ENCODE measurements at regions not wholly inside any gene's neighbourhood (a gene's known extent, or its start where the extent isn't known, plus 50 kb on each side); places are given as distances from the start of the nearest gene placed in this dataset.

DNA sequence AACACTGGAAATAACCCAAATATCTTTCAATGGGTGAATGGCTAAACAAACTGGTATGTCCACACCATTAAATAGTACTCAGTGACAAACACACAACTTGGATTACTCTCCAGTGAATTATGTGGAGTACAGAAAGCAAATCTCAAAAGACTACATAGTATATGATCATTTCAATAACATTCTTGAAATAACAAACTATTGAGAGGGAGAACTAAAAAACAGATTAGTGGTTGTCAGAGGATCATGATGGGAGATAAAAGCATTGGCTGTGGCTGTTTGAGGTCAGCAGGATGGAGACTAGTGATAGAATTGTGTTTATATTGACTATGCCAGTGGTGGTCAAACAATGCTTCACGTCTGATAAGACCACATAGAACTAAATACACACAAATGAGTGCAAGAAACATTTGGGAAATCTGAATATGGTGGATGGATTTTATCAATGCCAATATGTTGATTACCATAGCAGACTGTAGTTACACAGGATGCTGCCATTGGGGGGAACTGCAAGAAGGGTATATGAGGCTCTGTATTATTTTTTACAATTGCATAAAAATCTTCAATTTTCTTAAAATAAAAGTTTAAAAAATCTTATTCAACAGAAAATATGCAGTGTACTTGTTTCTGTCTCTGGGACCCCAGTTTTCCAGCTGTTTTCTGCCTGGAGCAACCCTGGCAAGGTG is 242.0 kb downstream of the TBXT start:
- intact Hi-C loops (cut with DNase I): no loop called here
- peaks cover 3% of the 10 kb centered on the region for H3K27me3 ChIP-seq (ENCODE audit: control insufficient read depth, insufficient read depth)
- ATAC-seq (no peak), DNase-seq (no peak)
- no peaks in the 10 kb centered on the region for H3K9me3 ChIP-seq (ENCODE audit: control insufficient read depth, low read length)
- no peak overlapping the region for H3K4me3 ChIP-seq (ENCODE audit: low read length)
- H3K4me1 ChIP-seq (ENCODE audit: control insufficient read depth, insufficient read depth, low read length): no peaks in the 10 kb centered on the region
- no peak overlapping the region for H3K27ac ChIP-seq (ENCODE audit: low read length)
- WGBS: 69% methylated on average over 1 of the region's 1 CpG

DNA sequence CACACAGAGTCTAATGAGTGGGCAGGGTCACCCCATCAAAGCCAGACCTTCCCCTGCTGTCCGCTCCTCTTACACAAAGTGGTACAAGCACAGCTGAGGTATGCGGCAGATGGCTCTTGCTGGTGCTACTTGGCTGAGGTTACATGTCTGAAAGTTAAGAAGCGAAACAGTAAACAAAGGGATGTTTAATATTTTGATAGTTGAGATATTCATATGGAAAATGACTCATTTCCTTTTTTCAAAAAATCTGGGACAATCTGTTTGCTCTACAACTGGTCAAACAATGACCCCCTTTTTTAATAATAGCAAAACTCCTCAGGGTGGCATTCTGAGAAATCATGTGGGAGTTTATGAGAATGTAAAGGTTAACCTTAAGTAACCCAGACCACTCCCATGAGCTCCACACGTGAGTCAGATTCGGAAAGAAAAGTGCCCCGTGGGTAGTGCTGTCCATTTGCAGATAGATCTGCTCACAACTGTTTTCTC is 245.3 kb downstream of the TBXT start:
- H3K4me3 ChIP-seq (ENCODE audit: low read length): no peak overlapping the region
- DNase-seq (no peak), ATAC-seq (no peak)
- intact Hi-C loops (cut with DNase I): no loop called here
- H3K9me3 ChIP-seq (ENCODE audit: control insufficient read depth, low read length): no peaks in the 10 kb centered on the region
- H3K27ac ChIP-seq (ENCODE audit: low read length): no peak overlapping the region
- H3K4me1 ChIP-seq (ENCODE audit: control insufficient read depth, insufficient read depth, low read length): no peaks in the 10 kb centered on the region
- peaks cover 3% of the 10 kb centered on the region for H3K27me3 ChIP-seq (ENCODE audit: control insufficient read depth, insufficient read depth)
- 67% methylated on average over 6 of the region's 6 CpGs for WGBS

DNA sequence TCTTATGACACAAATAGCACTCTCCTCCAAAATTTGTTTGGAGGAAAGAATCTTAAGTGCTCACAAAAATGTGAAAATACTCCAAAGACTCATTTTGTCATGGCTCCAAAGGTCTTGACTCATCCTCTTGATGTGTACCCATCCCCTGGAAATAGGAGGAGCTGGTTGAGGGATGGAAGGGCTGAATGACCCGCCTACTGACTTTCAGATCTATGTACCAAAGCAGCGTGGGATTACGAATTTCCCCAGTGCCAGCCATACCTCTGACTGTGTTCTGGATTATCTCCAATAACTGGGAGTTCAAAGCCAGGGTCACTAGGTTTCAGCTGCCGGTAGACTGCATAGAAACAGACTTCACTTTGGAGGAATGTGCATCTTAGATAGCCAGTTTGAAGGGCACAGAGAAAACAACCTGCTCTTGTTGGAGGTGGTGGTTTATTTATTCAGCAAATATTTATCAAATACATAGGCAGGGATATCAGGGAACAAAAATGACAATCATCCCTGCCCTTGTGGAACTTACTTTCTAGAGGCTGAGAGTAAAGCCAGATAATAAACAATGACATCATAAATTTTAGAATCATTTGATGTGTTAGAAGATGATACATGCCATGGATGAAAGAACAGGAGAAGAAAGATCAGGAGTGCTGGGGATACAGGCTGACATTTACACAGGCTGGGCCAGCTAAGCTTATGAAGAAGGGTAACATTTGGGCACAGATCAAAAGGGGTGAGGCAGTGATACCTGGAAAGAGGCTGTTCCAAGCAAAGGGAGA is 246.6 kb downstream of the TBXT start:
- Histone ChIP-seq H3K27me3 (ENCODE audit: control insufficient read depth, insufficient read depth) (peaks cover 3% of the 10 kb centered on the region), H3K27ac (ENCODE audit: low read length) (no peak overlapping the region), H3K9me3 (ENCODE audit: control insufficient read depth, low read length) (no peaks in the 10 kb centered on the region), H3K4me1 (ENCODE audit: control insufficient read depth, insufficient read depth, low read length) (no peaks in the 10 kb centered on the region), H3K4me3 (ENCODE audit: low read length) (no peak overlapping the region)
- ATAC-seq (no peak), DNase-seq (no peak)
- intact Hi-C loops (cut with DNase I): no loop called here
- WGBS: 81% methylated on average over 4 of the region's 4 CpGs

DNA sequence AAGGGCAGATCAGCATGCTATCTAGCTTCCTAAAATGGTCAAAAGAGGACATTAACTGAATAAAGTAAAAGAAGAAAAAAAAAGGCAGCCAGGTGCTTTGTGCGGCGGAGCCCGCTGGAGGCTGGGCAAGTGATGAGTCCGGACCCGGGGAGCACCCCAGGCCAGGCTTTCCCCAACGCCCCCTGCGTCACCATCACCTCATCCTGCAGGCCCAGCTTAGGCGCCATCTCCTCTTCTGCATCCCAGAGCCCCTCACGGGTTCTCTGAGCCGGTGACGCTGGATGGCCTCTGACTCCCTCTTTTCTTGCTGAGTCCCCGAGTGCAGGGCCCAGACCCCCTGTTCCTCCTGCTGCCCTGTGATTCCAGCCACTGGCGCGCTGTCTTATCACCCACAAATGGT is 250.1 kb downstream of the TBXT start:
- 92% methylated on average over 14 of the region's 14 CpGs for WGBS
- H3K27me3 ChIP-seq (ENCODE audit: control insufficient read depth, insufficient read depth): peaks cover 3% of the 10 kb centered on the region
- H3K27ac ChIP-seq (ENCODE audit: low read length): no peak overlapping the region
- DNase-seq: no peak
- no peak overlapping the region for H3K4me3 ChIP-seq (ENCODE audit: low read length)
- ATAC-seq: no peak
- H3K4me1 ChIP-seq (ENCODE audit: control insufficient read depth, insufficient read depth, low read length): no peaks in the 10 kb centered on the region
- intact Hi-C loops (cut with DNase I): no loop called here
- no peaks in the 10 kb centered on the region for H3K9me3 ChIP-seq (ENCODE audit: control insufficient read depth, low read length)

DNA sequence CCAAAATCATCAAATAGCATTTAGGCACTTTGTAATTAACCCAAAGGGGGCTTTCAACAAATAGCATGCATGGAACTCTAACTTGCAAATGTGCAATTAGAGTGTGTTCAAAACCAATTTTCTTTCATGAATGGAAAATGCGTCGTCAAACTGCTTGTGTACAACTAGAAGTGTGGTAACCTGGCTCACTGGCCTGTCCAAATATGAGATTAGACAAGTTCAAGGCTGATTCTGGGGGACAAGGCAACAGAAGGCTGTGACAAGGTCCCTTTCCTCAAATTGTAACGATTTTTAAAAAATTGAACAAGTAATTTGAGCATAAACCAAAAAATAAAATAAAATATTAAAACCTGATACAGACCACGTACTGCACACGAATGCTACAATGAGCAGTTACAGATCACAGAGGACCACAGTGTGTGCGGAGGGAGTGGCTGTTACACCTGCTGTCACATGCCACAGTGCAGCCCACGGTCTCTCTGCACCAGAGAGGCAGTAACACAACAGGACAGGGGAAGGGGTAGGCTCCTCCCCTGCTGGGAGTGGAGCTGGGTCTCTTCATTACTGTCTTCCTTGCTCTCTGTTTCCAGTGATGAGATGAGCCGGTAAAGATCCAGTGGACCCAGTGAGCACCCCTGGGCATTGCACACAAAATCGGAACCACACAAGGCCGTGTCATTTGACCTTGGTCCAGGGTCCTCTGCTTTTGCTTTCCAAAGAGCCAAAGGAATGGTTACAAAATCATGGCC is 252.2 kb upstream of the PDE10A start:
- DNase-seq (no peak), ATAC-seq (no peak)
- WGBS: 86% methylated on average over 10 of the region's 10 CpGs
- intact Hi-C loops (cut with DNase I): no loop called here
- no peaks in the 10 kb centered on the region for H3K9me3 ChIP-seq (ENCODE audit: control insufficient read depth, low read length)
- H3K4me3 ChIP-seq (ENCODE audit: low read length): no peak overlapping the region
- no peaks in the 10 kb centered on the region for H3K27me3 ChIP-seq (ENCODE audit: control insufficient read depth, insufficient read depth)
- H3K4me1 ChIP-seq (ENCODE audit: control insufficient read depth, insufficient read depth, low read length): no peaks in the 10 kb centered on the region
- no peak overlapping the region for H3K27ac ChIP-seq (ENCODE audit: low read length)

DNA sequence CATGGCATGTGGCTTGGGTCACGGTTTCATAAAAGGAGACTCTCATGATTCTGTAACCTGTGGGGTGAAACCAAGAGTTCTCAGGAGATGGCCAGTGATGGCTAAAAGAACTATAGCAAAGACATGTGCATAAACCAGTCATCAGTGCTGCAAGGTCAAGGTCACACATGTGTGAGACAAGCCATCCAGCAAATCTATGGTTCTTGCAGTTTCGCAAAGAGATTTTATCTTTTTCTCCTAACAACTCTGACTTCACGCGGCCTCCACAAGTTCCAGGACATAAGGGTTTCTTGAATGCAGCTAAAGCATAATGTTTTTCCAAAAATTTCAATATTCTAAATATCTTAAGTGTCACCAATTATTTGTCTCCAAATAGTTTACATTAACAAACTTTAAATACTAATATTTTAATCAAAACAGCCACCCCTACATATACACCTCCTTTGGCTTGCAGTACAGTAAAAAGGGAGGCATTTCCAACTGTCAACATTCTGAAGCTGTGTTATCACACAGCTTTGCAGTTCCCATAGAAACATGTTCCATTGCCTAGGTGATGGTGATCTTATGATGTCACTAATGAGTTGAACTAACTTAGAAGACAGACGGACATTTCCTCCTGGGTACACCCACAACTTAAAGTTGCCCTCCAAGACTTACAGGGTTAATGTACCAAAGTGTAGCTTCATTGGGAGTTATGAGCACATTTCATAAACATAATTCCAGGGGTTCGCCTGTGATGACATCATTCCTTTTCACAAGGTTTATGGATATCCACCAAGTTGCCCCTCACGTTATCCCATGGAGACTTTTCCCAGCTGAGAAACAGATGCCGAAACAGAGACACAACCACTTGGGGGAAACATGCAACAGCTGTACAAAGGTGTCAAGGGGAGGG is 250.9 kb upstream of the PDE10A start:
- 63% methylated on average over 8 of the region's 8 CpGs for WGBS
- Histone ChIP-seq H3K9me3 (ENCODE audit: control insufficient read depth, low read length) (no peaks in the 10 kb centered on the region), H3K4me3 (ENCODE audit: low read length) (no peak overlapping the region), H3K27ac (ENCODE audit: low read length) (no peak overlapping the region), H3K4me1 (ENCODE audit: control insufficient read depth, insufficient read depth, low read length) (no peaks in the 10 kb centered on the region), H3K27me3 (ENCODE audit: control insufficient read depth, insufficient read depth) (no peaks in the 10 kb centered on the region)
- DNase-seq (no peak), ATAC-seq (no peak)
- intact Hi-C loops (cut with DNase I): no loop called here

DNA sequence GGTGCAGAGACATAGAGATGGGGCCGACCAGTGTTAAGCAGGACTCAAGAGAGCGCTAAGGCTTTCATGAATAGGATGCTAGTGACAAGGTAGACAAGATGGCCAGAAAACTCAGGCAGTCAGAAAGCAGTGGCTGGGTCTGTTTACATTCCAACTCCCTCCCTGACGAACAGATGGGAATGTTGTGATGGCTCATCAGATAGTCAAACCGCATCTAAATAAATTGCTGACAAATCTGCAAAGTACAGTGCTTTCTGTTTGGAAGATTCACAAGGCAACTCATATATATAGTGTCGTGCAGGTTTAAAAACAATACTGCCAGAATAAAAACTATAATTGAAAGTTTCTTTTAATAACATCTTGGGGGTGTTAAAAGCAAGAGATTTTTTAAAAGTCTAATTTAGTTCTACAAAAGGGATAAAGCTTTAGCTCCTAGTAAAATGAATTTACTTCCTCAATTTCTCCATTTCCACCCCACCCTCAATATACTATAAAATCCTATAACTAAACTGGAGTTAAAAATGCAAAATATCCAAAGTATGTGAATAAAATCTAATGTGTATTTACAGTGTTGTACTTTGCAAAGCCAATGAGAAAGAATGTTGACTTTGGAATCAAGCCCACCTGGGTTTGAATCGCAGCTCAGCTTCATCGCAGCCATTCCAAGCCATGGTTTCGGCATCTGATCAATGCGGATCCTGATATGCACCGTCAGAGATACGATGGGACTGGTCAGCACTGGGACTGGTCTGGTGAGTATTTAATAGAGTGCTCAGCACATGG is 247.3 kb upstream of the PDE10A start:
- H3K27me3 ChIP-seq (ENCODE audit: control insufficient read depth, insufficient read depth): no peaks in the 10 kb centered on the region
- intact Hi-C loops (cut with DNase I): no loop called here
- no peak overlapping the region for H3K4me3 ChIP-seq (ENCODE audit: low read length)

DNA sequence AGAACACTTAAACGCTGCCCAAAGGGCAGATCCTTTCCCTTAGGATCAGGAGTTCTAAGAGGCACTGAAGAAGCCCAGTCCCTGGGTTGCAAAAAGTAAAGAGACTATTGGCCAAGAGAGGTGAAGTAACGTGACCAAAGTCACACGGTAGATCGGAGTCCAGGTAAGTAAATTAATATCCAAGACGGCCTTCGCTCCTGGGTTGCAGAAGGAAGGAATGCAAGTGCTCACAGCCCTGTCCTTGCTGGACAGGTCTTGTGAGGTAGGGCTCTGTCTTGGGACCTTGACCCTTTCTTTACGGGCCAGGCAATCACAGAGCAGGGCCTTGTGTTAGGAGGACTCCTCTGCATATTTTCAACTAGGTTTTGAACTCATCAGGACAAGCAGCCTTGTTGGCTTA is 243.7 kb upstream of the PDE10A start:
- H3K9me3 ChIP-seq (ENCODE audit: control insufficient read depth, low read length): no peaks in the 10 kb centered on the region
- WGBS: 96% methylated on average over 7 of the region's 7 CpGs
- DNase-seq (no peak), ATAC-seq (no peak)
- intact Hi-C loops (cut with DNase I): no loop called here
- H3K27ac ChIP-seq (ENCODE audit: low read length): no peak overlapping the region
- H3K4me3 ChIP-seq (ENCODE audit: low read length): no peak overlapping the region
- no peaks in the 10 kb centered on the region for H3K27me3 ChIP-seq (ENCODE audit: control insufficient read depth, insufficient read depth)
- no peaks in the 10 kb centered on the region for H3K4me1 ChIP-seq (ENCODE audit: control insufficient read depth, insufficient read depth, low read length)

More for the DNA sequence above, 247.3 kb upstream of the PDE10A start:
- ATAC-seq (no peak), DNase-seq (no peak)
- WGBS: 65% methylated on average over 11 of the region's 11 CpGs
- Histone ChIP-seq H3K9me3 (ENCODE audit: control insufficient read depth, low read length) (no peaks in the 10 kb centered on the region), H3K27ac (ENCODE audit: low read length) (no peak overlapping the region), H3K4me1 (ENCODE audit: control insufficient read depth, insufficient read depth, low read length) (no peaks in the 10 kb centered on the region)

DNA sequence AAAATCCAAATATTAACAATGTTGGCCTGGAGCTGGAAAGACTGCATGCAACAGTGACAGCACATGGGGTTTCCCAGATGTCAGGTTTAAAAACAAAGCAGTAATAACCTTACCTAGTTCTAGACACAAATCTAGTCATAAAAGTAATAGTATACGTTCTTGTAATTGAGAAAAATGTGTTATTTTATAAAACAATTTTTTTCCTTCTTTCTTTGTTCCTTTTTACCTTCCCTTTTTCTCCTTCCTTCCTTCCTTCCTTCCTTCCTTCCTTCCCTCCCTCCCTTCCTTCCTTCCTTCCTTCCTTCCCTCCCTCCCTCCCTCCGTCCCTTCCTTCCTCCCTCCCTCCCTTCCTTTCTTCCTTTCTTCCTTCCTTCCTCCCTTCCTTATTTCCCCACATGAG is 242.7 kb upstream of the PDE10A start:
- no peak for ATAC-seq
- DNase-seq: no peak
- Histone ChIP-seq H3K4me3 (ENCODE audit: low read length) (no peak overlapping the region), H3K27ac (ENCODE audit: low read length) (no peak overlapping the region), H3K27me3 (ENCODE audit: control insufficient read depth, insufficient read depth) (no peaks in the 10 kb centered on the region), H3K4me1 (ENCODE audit: control insufficient read depth, insufficient read depth, low read length) (no peaks in the 10 kb centered on the region), H3K9me3 (ENCODE audit: control insufficient read depth, low read length) (no peaks in the 10 kb centered on the region)
- intact Hi-C loops (cut with DNase I): no loop called here
- WGBS: 83% methylated on average over 1 of the region's 2 CpGs

DNA sequence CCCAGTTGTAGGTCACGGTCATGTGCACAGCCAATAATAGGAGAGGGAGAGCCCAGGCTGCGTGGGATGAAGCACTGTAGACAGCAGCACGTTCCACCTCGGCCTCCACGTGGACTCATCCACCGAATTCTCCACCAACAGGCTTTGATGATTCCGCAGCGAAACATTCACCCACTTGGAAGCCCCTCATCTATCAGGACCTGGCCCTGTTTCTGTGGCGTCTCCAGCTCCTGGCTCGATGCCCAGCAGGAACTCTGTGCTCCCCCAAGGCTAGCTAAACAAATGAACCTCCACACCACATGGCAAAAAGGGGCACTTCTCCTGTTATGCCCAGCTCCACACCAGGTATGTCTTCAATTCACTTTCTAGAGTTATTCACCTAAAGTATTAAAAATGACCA is 237.9 kb upstream of the PDE10A start:
- no peak for ATAC-seq
- intact Hi-C loops (cut with DNase I): no loop called here
- Histone ChIP-seq H3K27me3 (ENCODE audit: control insufficient read depth, insufficient read depth) (no peaks in the 10 kb centered on the region), H3K4me1 (ENCODE audit: control insufficient read depth, insufficient read depth, low read length) (no peaks in the 10 kb centered on the region), H3K4me3 (ENCODE audit: low read length) (no peak overlapping the region), H3K9me3 (ENCODE audit: control insufficient read depth, low read length) (no peaks in the 10 kb centered on the region), H3K27ac (ENCODE audit: low read length) (no peak overlapping the region)
- DNase-seq: peak in 1 of 3 donors; percentile 60
- WGBS: 72% methylated on average over 10 of the region's 10 CpGs

Data from right cardiac atrium (tissue), 5 donors.